MCF 10A (cell line): ENCODE measurements at regions not wholly inside any gene's neighbourhood (a gene's known extent, or its start where the extent isn't known, plus 50 kb on each side); places are given as distances from the start of the nearest gene placed in this dataset.

Experiments used
- BruUV-seq: library from RNA; stranded (reverse); fragments of 400-500 nt; replicated peaks from 2 replicates; lab custom pipeline; 2021; lab: Mats Ljungman, UMichigan
- CTCF ChIA-PET: fragments of 300-600 bp; sonication (Branson Sonifier 250); formaldehyde crosslinking; extraction: SDS; loops from one replicate; lab custom pipeline; 2021; ENCODE audit warnings: antibody characterized with exemption, inconsistent platforms; lab: Yijun Ruan, JAX
- POLR2A ChIA-PET: fragments of 300-600, 350-650 bp; sonication (Branson Sonifier 250); formaldehyde crosslinking; extraction: SDS; loops from one replicate; lab custom pipeline; 2020; ENCODE audit warnings: antibody characterized with exemption, inconsistent platforms; lab: Yijun Ruan, JAX
- DNase-seq: peaks from one replicate; pipeline ENCODE4 v3.0.0-alpha.2; 2018; ENCODE audit not compliant: unreplicated experiment
- H3K27ac Mint-ChIP-seq: one replicate; pipeline ENCODE4 v1.8.0; 2022; ENCODE audit warnings: mild to moderate bottlenecking, low read depth, mixed read lengths; ENCODE audit not compliant: unreplicated experiment
- H3K27me3 Mint-ChIP-seq: one replicate; pipeline ENCODE4 v1.8.0; 2022; ENCODE audit warnings: mixed read lengths; ENCODE audit not compliant: insufficient read depth, unreplicated experiment
- H3K36me3 Mint-ChIP-seq: one replicate; pipeline ENCODE4 v1.8.0; 2022; ENCODE audit warnings: mild to moderate bottlenecking, moderate library complexity, mixed read lengths; ENCODE audit not compliant: insufficient read depth, unreplicated experiment
- H3K4me1 Mint-ChIP-seq: one replicate; pipeline ENCODE4 v1.8.0; 2022; ENCODE audit warnings: mixed read lengths; ENCODE audit not compliant: insufficient read depth, unreplicated experiment
- H3K4me3 Mint-ChIP-seq: one replicate; pipeline ENCODE4 v1.8.0; 2022; ENCODE audit warnings: mild to moderate bottlenecking, moderate library complexity, mixed read lengths; ENCODE audit not compliant: unreplicated experiment
- H3K9me3 Mint-ChIP-seq: one replicate; pipeline ENCODE4 v1.8.0; 2022; ENCODE audit warnings: mixed read lengths; ENCODE audit not compliant: unreplicated experiment
- intact Hi-C: fragments of 100-400 bp; cut with micrococcal nuclease; formaldehyde crosslinking; loops from 2 replicates; pipeline ENCODE4 v1.14.1; 2022
- TF ChIP-seq, protein P1 (sequence below): fragments of 200-600 bp; IDR thresholded peaks from one replicate; pipeline ENCODE4 v1.8.0; 2022; ENCODE audit warnings: antibody characterized with exemption, mild to moderate bottlenecking; ENCODE audit not compliant: unreplicated experiment

DNA sequence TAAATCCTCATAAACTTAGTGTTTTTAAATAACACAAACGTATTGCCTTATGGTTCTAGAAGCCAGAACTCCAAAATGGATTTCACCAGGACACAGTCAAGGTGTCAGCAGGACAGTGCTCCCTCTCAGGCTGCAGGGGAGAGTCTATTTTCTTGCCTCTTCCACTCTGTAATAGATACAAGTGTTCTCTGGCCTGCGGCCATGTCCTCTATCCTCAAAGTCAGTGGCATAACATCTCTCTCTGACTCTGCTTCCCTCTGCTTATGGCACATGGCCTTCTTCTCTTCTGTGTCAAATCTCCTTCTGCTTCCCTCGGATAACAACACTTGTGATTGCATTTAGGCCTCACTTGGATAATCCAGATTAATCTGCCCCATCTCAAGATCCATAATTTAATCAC lies 129.4 kb upstream of the OR13F1 start:
- POLR2A ChIA-PET: no interaction called here
- no peaks in the 10 kb centered on the region for H3K9me3 Mint-ChIP-seq

DNA sequence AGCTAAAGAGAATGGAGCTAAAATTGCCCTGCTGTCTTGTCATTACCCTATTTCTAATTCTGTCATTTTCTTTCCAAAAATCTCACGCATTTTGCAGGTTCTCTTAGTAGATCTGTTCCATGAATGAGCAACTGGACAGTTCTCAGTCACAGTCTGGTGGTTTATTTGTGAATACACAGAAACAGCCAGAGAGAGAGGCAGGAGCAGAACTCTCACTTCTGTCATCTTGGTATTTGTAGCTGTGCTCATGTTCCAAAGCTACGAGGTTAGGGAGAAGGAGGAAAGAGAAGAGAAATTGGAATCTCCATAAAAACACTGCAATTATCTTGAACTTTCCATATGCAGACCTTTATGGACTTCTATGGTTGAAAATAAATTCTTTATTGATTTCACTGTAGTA lies 118.0 kb upstream of the OR13F1 start:
- intact Hi-C loops: loop anchor here (1.0 to 10.0 kb wide), 8 partner anchors 209 to 1751 kb away; no protein-coding TSS in a partner anchor
- Mint-ChIP-seq H3K27me3 (no peaks in the 10 kb centered on the region), H3K9me3 (no peaks in the 10 kb centered on the region), H3K4me3 (no peak overlapping the region), H3K4me1 (no peaks in the 10 kb centered on the region), H3K27ac (no peak overlapping the region), H3K36me3 (no peaks in the 10 kb centered on the region)
- ChIA-PET POLR2A (interaction anchor here (0.6 to 0.8 kb wide), 2 partner anchors 20 to 361 kb away, joined by 3 to 4 read pairs; partner anchors contain the start of gene NIPSNAP3A), CTCF (interaction anchor here (0.5 to 9.3 kb wide), 39 partner anchors 8 to 989 kb away, joined by 3 to 225 read pairs (median 4); partner anchors contain the start of gene SMC2)
- TF ChIP-seq, protein P1, sequence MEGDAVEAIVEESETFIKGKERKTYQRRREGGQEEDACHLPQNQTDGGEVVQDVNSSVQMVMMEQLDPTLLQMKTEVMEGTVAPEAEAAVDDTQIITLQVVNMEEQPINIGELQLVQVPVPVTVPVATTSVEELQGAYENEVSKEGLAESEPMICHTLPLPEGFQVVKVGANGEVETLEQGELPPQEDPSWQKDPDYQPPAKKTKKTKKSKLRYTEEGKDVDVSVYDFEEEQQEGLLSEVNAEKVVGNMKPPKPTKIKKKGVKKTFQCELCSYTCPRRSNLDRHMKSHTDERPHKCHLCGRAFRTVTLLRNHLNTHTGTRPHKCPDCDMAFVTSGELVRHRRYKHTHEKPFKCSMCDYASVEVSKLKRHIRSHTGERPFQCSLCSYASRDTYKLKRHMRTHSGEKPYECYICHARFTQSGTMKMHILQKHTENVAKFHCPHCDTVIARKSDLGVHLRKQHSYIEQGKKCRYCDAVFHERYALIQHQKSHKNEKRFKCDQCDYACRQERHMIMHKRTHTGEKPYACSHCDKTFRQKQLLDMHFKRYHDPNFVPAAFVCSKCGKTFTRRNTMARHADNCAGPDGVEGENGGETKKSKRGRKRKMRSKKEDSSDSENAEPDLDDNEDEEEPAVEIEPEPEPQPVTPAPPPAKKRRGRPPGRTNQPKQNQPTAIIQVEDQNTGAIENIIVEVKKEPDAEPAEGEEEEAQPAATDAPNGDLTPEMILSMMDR: no peak
- DNase-seq: no peak
- no TSS peak for BruUV-seq

More for the DNA sequence above, 129.4 kb upstream of the OR13F1 start:
- intact Hi-C loops: no loop called here
- TF ChIP-seq, protein P1: no peak
- H3K4me3 Mint-ChIP-seq: no peak overlapping the region
- H3K36me3 Mint-ChIP-seq: no peaks in the 10 kb centered on the region
- no peak overlapping the region for H3K27ac Mint-ChIP-seq
- no TSS peak for BruUV-seq
- no peak for DNase-seq
- H3K27me3 Mint-ChIP-seq: no peaks in the 10 kb centered on the region
- CTCF ChIA-PET: no interaction called here
- no peaks in the 10 kb centered on the region for H3K4me1 Mint-ChIP-seq

DNA sequence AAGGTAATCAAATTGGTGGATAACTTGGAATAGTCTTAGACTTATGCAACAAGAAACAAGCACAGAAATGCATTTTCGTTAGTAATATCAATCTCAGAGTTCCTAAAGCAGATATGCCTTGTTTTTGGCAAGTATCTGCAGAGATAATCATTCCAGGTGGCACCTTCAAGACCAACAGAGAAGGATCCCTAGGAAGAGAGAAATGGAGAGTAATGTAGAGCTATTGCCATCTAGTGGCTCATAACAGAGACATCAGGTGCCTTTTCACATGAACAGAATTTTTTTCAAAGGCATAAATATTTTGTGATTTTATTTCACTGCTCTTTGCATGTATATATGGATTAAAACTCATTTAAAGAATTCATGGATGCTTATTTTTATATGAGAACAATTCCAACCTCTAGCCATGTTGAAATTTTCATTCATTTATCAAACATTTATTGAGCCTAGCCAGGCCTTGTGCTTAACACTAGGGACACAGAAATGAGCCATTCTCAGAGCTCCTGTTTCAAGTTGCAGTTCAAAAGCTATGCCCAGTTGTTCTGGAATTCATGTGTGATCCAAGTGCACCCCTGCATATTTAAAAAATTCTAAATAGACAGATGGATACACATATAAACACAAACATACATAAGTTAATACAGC lies 117.5 kb upstream of the OR13F1 start:
- DNase-seq: peak; percentile 48
- intact Hi-C loops: loop anchor here (1.0 to 10.0 kb wide), 8 partner anchors 209 to 1752 kb away; no protein-coding TSS in a partner anchor
- Mint-ChIP-seq H3K27ac (no peak overlapping the region), H3K4me3 (no peak overlapping the region), H3K9me3 (no peaks in the 10 kb centered on the region), H3K36me3 (no peaks in the 10 kb centered on the region), H3K4me1 (no peaks in the 10 kb centered on the region), H3K27me3 (no peaks in the 10 kb centered on the region)
- no TSS peak for BruUV-seq
- ChIA-PET CTCF (interaction anchor here (0.5 to 9.3 kb wide), 40 partner anchors 8 to 1196 kb away, joined by 3 to 225 read pairs (median 4); partner anchors contain the start of gene SMC2), POLR2A (interaction anchor here (0.6 to 0.8 kb wide), 5 partner anchors 21 to 700 kb away, joined by 3 to 4 read pairs (median 3); partner anchors contain the start of gene NIPSNAP3A)
- TF ChIP-seq, protein P1: peak; percentile 61

GRCh38 chr9:104388071-104388470 lies 116.0 kb upstream of the OR13F1 start:
- intact Hi-C loops: loop anchor here (5.0 to 10.0 kb wide), 2 partner anchors 294 to 1753 kb away; no protein-coding TSS in a partner anchor
- ChIA-PET POLR2A (no interaction called here), CTCF (interaction anchor here (0.7 to 9.3 kb wide), 5 partner anchors 10 to 990 kb away, joined by 3 to 225 read pairs (median 4); no protein-coding TSS in a partner anchor)
- no peak for DNase-seq
- no peaks in the 10 kb centered on the region for H3K4me1 Mint-ChIP-seq
- no TSS peak for BruUV-seq
- no peak overlapping the region for H3K27ac Mint-ChIP-seq
- H3K9me3 Mint-ChIP-seq: no peaks in the 10 kb centered on the region
- no peak overlapping the region for H3K4me3 Mint-ChIP-seq
- TF ChIP-seq, protein P1: no peak
- no peaks in the 10 kb centered on the region for H3K27me3 Mint-ChIP-seq
- no peaks in the 10 kb centered on the region for H3K36me3 Mint-ChIP-seq
